Activated B cell treated with CpG ODN at 0.5 μM for 24 hours (primary cell): ENCODE measurements at regions not wholly inside any gene's neighbourhood (a gene's known extent, or its start where the extent isn't known, plus 50 kb on each side); places are given as distances from the start of the nearest gene placed in this dataset.

ENCODE experiments used
- ATAC-seq: fragments of 200-7000 bp; cut with Tn5 transposase; one replicate; pipeline ENCODE4 v1.10.0; 2021; ENCODE audit warnings: low read depth, mild to moderate bottlenecking, moderate library complexity
- CTCF ChIA-PET: fragments of 350-600 bp; sonication (Branson Sonifier 250); formaldehyde crosslinking; loops from one replicate; lab custom pipeline; 2021; ENCODE audit warnings: antibody characterized with exemption; lab: Charles Lee
- POLR2A ChIA-PET: fragments of 350-600 bp; sonication (Branson Sonifier 250); formaldehyde crosslinking; loops from one replicate; lab custom pipeline; 2021; ENCODE audit warnings: antibody characterized with exemption; lab: Charles Lee
- DNase-seq: peaks from one replicate; pipeline ENCODE4 v3.0.0; 2022
- H3K27ac Mint-ChIP-seq: one replicate; pipeline ENCODE4 v1.8.0; 2020; ENCODE audit warnings: mixed read lengths
- H3K27me3 Mint-ChIP-seq: one replicate; pipeline ENCODE4 v1.8.0; 2021; ENCODE audit warnings: mixed read lengths
- H3K36me3 Mint-ChIP-seq: one replicate; pipeline ENCODE4 v1.8.0; 2021; ENCODE audit warnings: low read depth, mixed read lengths
- H3K4me1 Mint-ChIP-seq: one replicate; pipeline ENCODE4 v1.8.0; 2021; ENCODE audit warnings: mixed read lengths
- H3K4me3 Mint-ChIP-seq: one replicate; pipeline ENCODE4 v1.8.0; 2020; ENCODE audit warnings: mild to moderate bottlenecking, mixed read lengths
- H3K9me3 Mint-ChIP-seq: one replicate; pipeline ENCODE4 v1.8.0; 2020; ENCODE audit warnings: mixed read lengths
- CTCF ChIP-seq: fragments of 200-600 bp; IDR thresholded peaks from one replicate; pipeline ENCODE4 v1.8.0; 2022; ENCODE audit warnings: antibody characterized with exemption, mild to moderate bottlenecking
- intact Hi-C: fragments of 100-400 bp; cut with micrococcal nuclease; formaldehyde crosslinking; loops from one replicate; pipeline ENCODE4 v1.15.1; 2024

- ChIA-PET POLR2A (no interaction called here), CTCF (no interaction called here)
- no peaks in the 10 kb centered on the region for H3K4me1 Mint-ChIP-seq
- ATAC-seq (no peak), DNase-seq (no peak)
- TF ChIP-seq CTCF, result no peak
- H3K27ac Mint-ChIP-seq, result no peak overlapping the region
- intact Hi-C loops, result no loop called here
- H3K4me3 Mint-ChIP-seq, result no peak overlapping the region
- peaks cover 3% of the 10 kb centered on the region for H3K27me3 Mint-ChIP-seq
- H3K36me3 Mint-ChIP-seq, result no peaks in the 10 kb centered on the region
- peaks cover 7% of the 10 kb centered on the region for H3K9me3 Mint-ChIP-seq
Observed at GRCh38 chr5:10057356-10057755, 192.3 kb downstream of the ATPSCKMT start.

GRCh38 chr5:10056228-10056760, 193.4 kb downstream of the ATPSCKMT start:
- no peaks in the 10 kb centered on the region for H3K4me1 Mint-ChIP-seq
- H3K36me3 Mint-ChIP-seq, result no peaks in the 10 kb centered on the region
- ChIA-PET POLR2A (no interaction called here), CTCF (no interaction called here)
- peaks cover 11% of the 10 kb centered on the region for H3K9me3 Mint-ChIP-seq
- H3K27me3 Mint-ChIP-seq, result no peaks in the 10 kb centered on the region
- TF ChIP-seq CTCF, result no peak
- ATAC-seq (no peak), DNase-seq (no peak)
- H3K27ac Mint-ChIP-seq, result no peak overlapping the region
- no peak overlapping the region for H3K4me3 Mint-ChIP-seq
- intact Hi-C loops, result no loop called here

GRCh38 chr5:10049858-10050455, 199.7 kb downstream of the ATPSCKMT start:
- Mint-ChIP-seq H3K9me3 (peaks cover 24% of the 10 kb centered on the region), H3K27me3 (no peaks in the 10 kb centered on the region), H3K4me1 (no peaks in the 10 kb centered on the region), H3K36me3 (no peaks in the 10 kb centered on the region), H3K27ac (no peak overlapping the region), H3K4me3 (no peak overlapping the region)
- DNase-seq, result no peak
- no peak for TF ChIP-seq CTCF
- intact Hi-C loops, result no loop called here
- ATAC-seq, result no peak
- POLR2A ChIA-PET, result no interaction called here
- CTCF ChIA-PET, result no interaction called here

- TF ChIP-seq CTCF, result no peak
- intact Hi-C loops, result no loop called here
- no peaks in the 10 kb centered on the region for H3K36me3 Mint-ChIP-seq
- ChIA-PET CTCF (no interaction called here), POLR2A (no interaction called here)
- H3K27me3 Mint-ChIP-seq, result no peaks in the 10 kb centered on the region
- DNase-seq (no peak), ATAC-seq (no peak)
- no peak overlapping the region for H3K27ac Mint-ChIP-seq
- H3K4me3 Mint-ChIP-seq, result no peak overlapping the region
- H3K9me3 Mint-ChIP-seq, result peaks cover 14% of the 10 kb centered on the region
- no peaks in the 10 kb centered on the region for H3K4me1 Mint-ChIP-seq
Observed at GRCh38 chr5:10046676-10047075, 203.0 kb downstream of the ATPSCKMT start.

- peaks cover 6% of the 10 kb centered on the region for H3K9me3 Mint-ChIP-seq
- no peaks in the 10 kb centered on the region for H3K36me3 Mint-ChIP-seq
- ChIA-PET CTCF (no interaction called here), POLR2A (no interaction called here)
- H3K4me1 Mint-ChIP-seq, result no peaks in the 10 kb centered on the region
- no peak overlapping the region for H3K4me3 Mint-ChIP-seq
- intact Hi-C loops, result no loop called here
- H3K27ac Mint-ChIP-seq, result no peak overlapping the region
- no peaks in the 10 kb centered on the region for H3K27me3 Mint-ChIP-seq
- ATAC-seq (no peak), DNase-seq (no peak)
- no peak for TF ChIP-seq CTCF
Observed at GRCh38 chr5:10045376-10045775, 204.3 kb downstream of the ATPSCKMT start.
